Esophagus squamous epithelium (tissue), 5 donors: ENCODE measurements at regions not wholly inside any gene's neighbourhood (a gene's known extent, or its start where the extent isn't known, plus 50 kb on each side); places are given as distances from the start of the nearest gene placed in this dataset.
"Not testable (repeated sequence)": the region's sequence is repeated elsewhere in the genome, so short reads cannot be mapped to it uniquely, and the experiment has no call there.

Experiments
- DNase-seq: peaks from one replicate; lab custom pipeline; 2025; lab: John Stamatoyannopoulos, UW
- H3K27ac ChIP-seq, 4 donors: fragments of 200-600 bp; sonication (generic); one replicate each; pipeline ENCODE4 v1.5.1; 2016 to 2019; ENCODE audit warnings: mild to moderate bottlenecking in 1 of 4
- H3K27me3 ChIP-seq, 4 donors: fragments of 200-600 bp; sonication (generic); 1 replicate in 3 of 4; 2 replicates in 1 of 4; pipeline versions ENCODE4 v1.5.1 to v1.6.0; 2017 to 2021; ENCODE audit warnings: antibody characterized with exemption in 1 of 4
- H3K36me3 ChIP-seq, 3 donors: fragments of 200-600 bp; sonication (generic); one replicate each; pipeline ENCODE4 v1.5.1; 2016 to 2019
- H3K4me1 ChIP-seq, 3 donors: fragments of 200-600 bp; sonication (generic); one replicate each; pipeline ENCODE4 v1.5.1; 2017 to 2019
- H3K4me3 ChIP-seq, 4 donors: fragments of 200-600 bp; sonication (generic); 1 replicate in 3 of 4; 2 replicates in 1 of 4; pipeline ENCODE4 v1.5.1; 2016 to 2019; ENCODE audit warnings: mild to moderate bottlenecking in 2 of 4, moderate library complexity in 1 of 4
- H3K9me3 ChIP-seq, 3 donors: fragments of 200-600 bp; sonication (generic); one replicate each; pipeline ENCODE4 v1.5.1; 2016 to 2019
- CTCF ChIP-seq, 6 experiments: fragments of 450-650 bp in 4 of 6; fragments of 200-600 bp in 2 of 6; sonication (generic) in 2 of 6; IDR thresholded peaks; one replicate each; pipeline ENCODE4 v1.5.1; 2016 to 2019; ENCODE audit warnings: antibody characterized with exemption in 6 of 6, mild to moderate bottlenecking in 4 of 6, moderate library complexity in 4 of 6
- WGBS, 2 donors: methylation state at CpG; one replicate each; pipeline ENCODE4 v1.1.5; 2018; 5-methylcytosine and 5-hydroxymethylcytosine counted together
- intact Hi-C: fragments of 100-400 bp; cut with DNase I; formaldehyde crosslinking; loops from one replicate; pipeline ENCODE4 v1.15.0; 2022
- donor health status: DM: yes; HTN: yes; CAD: no.

- H3K27me3 ChIP-seq, H3K4me1 ChIP-seq, H3K27ac ChIP-seq, H3K9me3 ChIP-seq, intact Hi-C loops, DNase-seq, H3K36me3 ChIP-seq, H3K4me3 ChIP-seq: not testable (repeated sequence)
- WGBS, 2 donors = 14 to 36% methylated on average over 1 of the region's 1 CpG
Measured at GRCh38 chr15:20214101-20214500, 327.5 kb downstream of the GOLGA6L6 start.

GRCh38 chr15:20211508-20211907 lies 330.1 kb downstream of the GOLGA6L6 start:
- H3K4me1 ChIP-seq, H3K9me3 ChIP-seq, H3K27me3 ChIP-seq, H3K4me3 ChIP-seq, DNase-seq, H3K27ac ChIP-seq, H3K36me3 ChIP-seq, intact Hi-C loops: not testable (repeated sequence)

GRCh38 chr15:20209973-20210372 lies 331.6 kb downstream of the GOLGA6L6 start:
- H3K9me3 ChIP-seq, H3K27ac ChIP-seq, DNase-seq, H3K27me3 ChIP-seq, H3K36me3 ChIP-seq, H3K4me1 ChIP-seq, H3K4me3 ChIP-seq, intact Hi-C loops: not testable (repeated sequence)
- WGBS, 2 donors = 47 to 49% methylated on average over 1 of the region's 1 CpG

GRCh38 chr15:20207607-20208006 lies 334.0 kb downstream of the GOLGA6L6 start:
- H3K36me3 ChIP-seq, H3K4me3 ChIP-seq, H3K4me1 ChIP-seq, DNase-seq, H3K9me3 ChIP-seq, H3K27me3 ChIP-seq, intact Hi-C loops, H3K27ac ChIP-seq: not testable (repeated sequence)
- WGBS, 2 donors = 76 to 85% methylated on average over 7 of the region's 7 CpGs

- H3K9me3 ChIP-seq, H3K27ac ChIP-seq, DNase-seq, H3K27me3 ChIP-seq, H3K4me3 ChIP-seq, H3K36me3 ChIP-seq, H3K4me1 ChIP-seq, intact Hi-C loops: not testable (repeated sequence)
- WGBS, 2 donors = 58 to 62% methylated on average over 3 to 4 of the region's 4 CpGs
Measured at GRCh38 chr15:20207198-20207597, 334.4 kb downstream of the GOLGA6L6 start.

- H3K9me3 ChIP-seq, H3K36me3 ChIP-seq, H3K27ac ChIP-seq, H3K27me3 ChIP-seq, intact Hi-C loops, H3K4me3 ChIP-seq, H3K4me1 ChIP-seq, DNase-seq: not testable (repeated sequence)
- WGBS, 2 donors = 62 to 69% methylated on average over 7 of the region's 20 CpGs
Measured at GRCh38 chr15:20204177-20204866, 337.3 kb downstream of the GOLGA6L6 start.

GRCh38 chr15:20203649-20204150 lies 337.9 kb downstream of the GOLGA6L6 start:
- H3K27me3 ChIP-seq, intact Hi-C loops, DNase-seq, H3K4me1 ChIP-seq, H3K4me3 ChIP-seq, H3K9me3 ChIP-seq, H3K36me3 ChIP-seq, H3K27ac ChIP-seq: not testable (repeated sequence)
- 55% methylated on average over 2 of the region's 29 CpGs; no CpG with 5 or more reads in 1 of the 2 donors for WGBS, 2 donors

- H3K9me3 ChIP-seq, intact Hi-C loops, H3K27ac ChIP-seq, H3K4me3 ChIP-seq, DNase-seq, H3K36me3 ChIP-seq, H3K27me3 ChIP-seq, H3K4me1 ChIP-seq: not testable (repeated sequence)
- 72 to 76% methylated on average over 4 of the region's 4 CpGs for WGBS, 2 donors
- TF ChIP-seq CTCF (IDR thresholded peaks at IDR 0.05) = peak in 3 of 6 experiments; percentile 16 to 34 (median 27)
Measured at GRCh38 chr15:20194591-20195198, 346.9 kb downstream of the GOLGA6L6 start.
